GM23248 (cell line): ENCODE measurements at regions not wholly inside any gene's neighbourhood (a gene's known extent, or its start where the extent isn't known, plus 50 kb on each side); places are given as distances from the start of the nearest gene placed in this dataset.

ENCODE experiments used
- DNase-seq: peaks from one replicate; pipeline ENCODE4 v3.0.0-alpha.2; 2015
- H2AFZ ChIP-seq: fragments of 200-600 bp; sonication (generic); 2 replicates; pipeline ENCODE4 v1.6.1; 2016; ENCODE audit warnings: antibody characterized with exemption
- H3F3A ChIP-seq: fragments of 200-600 bp; sonication (generic); 2 replicates; pipeline ENCODE4 v1.6.1; 2016; ENCODE audit warnings: mild to moderate bottlenecking, antibody characterized with exemption, mixed run types; ENCODE audit not compliant: insufficient read depth
- H3K27ac ChIP-seq: fragments of 200-600 bp; sonication (generic); 2 replicates; pipeline ENCODE4 v1.5.1; 2016; ENCODE audit warnings: mild to moderate bottlenecking
- H3K27me3 ChIP-seq: fragments of 200-600 bp; sonication (generic); replicated peaks from 2 replicates; pipeline ENCODE4 v1.6.1; 2016; ENCODE audit warnings: mild to moderate bottlenecking; ENCODE audit not compliant: insufficient read depth
- H3K36me3 ChIP-seq: fragments of 200-600 bp; sonication (generic); 2 replicates; pipeline ENCODE4 v1.6.1; 2016; ENCODE audit warnings: low read depth, mild to moderate bottlenecking
- H3K4me1 ChIP-seq: fragments of 200-600 bp; sonication (generic); 2 replicates; pipeline ENCODE4 v1.6.1; 2016; ENCODE audit warnings: mild to moderate bottlenecking; ENCODE audit not compliant: insufficient read depth
- H3K4me2 ChIP-seq: fragments of 200-600 bp; sonication (generic); one replicate; pipeline ENCODE4 v1.6.1; 2016; ENCODE audit warnings: mild to moderate bottlenecking; ENCODE audit not compliant: unreplicated experiment
- H3K4me3 ChIP-seq: fragments of 200-600 bp; sonication (generic); 2 replicates; pipeline ENCODE4 v1.5.1; 2016; ENCODE audit warnings: mild to moderate bottlenecking
- H3K79me2 ChIP-seq: fragments of 200-600 bp; sonication (generic); 2 replicates; pipeline ENCODE4 v1.6.1; 2016; ENCODE audit warnings: mild to moderate bottlenecking; ENCODE audit not compliant: insufficient read depth
- H3K9ac ChIP-seq: fragments of 200-600 bp; sonication (generic); 2 replicates; pipeline ENCODE4 v1.6.1; 2016; ENCODE audit warnings: mild to moderate bottlenecking
- H3K9me2 ChIP-seq: fragments of 200-600 bp; sonication (generic); 2 replicates; pipeline ENCODE4 v1.6.1; 2016; ENCODE audit warnings: mixed run types, mild to moderate bottlenecking, moderate library complexity; ENCODE audit not compliant: insufficient read depth
- H3K9me3 ChIP-seq: fragments of 200-600 bp; sonication (generic); one replicate; pipeline ENCODE4 v1.6.1; 2017; ENCODE audit warnings: low read depth
- H4K20me1 ChIP-seq: fragments of 200-600 bp; sonication (generic); 2 replicates; pipeline ENCODE4 v1.6.0; 2016; ENCODE audit not compliant: insufficient read depth
- EZH2 ChIP-seq: fragments of 200-600 bp; sonication (generic); IDR thresholded peaks from 2 replicates; pipeline ENCODE4 v1.6.1; 2018; ENCODE audit warnings: antibody characterized with exemption, mild to moderate bottlenecking; ENCODE audit not compliant: insufficient read depth, poor library complexity, severe bottlenecking
- EZH2phosphoT487 ChIP-seq: fragments of 200-600 bp; sonication (generic); IDR thresholded peaks from 2 replicates; pipeline ENCODE4 v1.6.1; 2018; ENCODE audit warnings: antibody characterized with exemption, moderate library complexity, mild to moderate bottlenecking, low read depth; ENCODE audit not compliant: insufficient read depth
- WGBS, 2 experiments: methylation state at CpG; one replicate each; pipeline ENCODE4 v1.1.6; 2015 to 2017; ENCODE audit warnings: low lambda C conversion rate in 2 of 2, low coverage in 1 of 2; ENCODE audit errors: missing lambda C conversion rate in 2 of 2; 5-methylcytosine and 5-hydroxymethylcytosine counted together
- in situ Hi-C: fragments of 300-500 bp; cut with MboI; formaldehyde crosslinking; loops from 2 replicates; pipeline ENCODE4 v1.15.0; 2020

GRCh38 chr10:28201410-28202400 lies 101.2 kb downstream of the MPP7 start:
- no peaks in the 10 kb centered on the region for H3K79me2 ChIP-seq
- H3K27me3 ChIP-seq, result peaks cover 17% of the 10 kb centered on the region
- DNase-seq, result no peak
- H3K4me2 ChIP-seq, result no peak overlapping the region
- no peaks in the 10 kb centered on the region for H3F3A ChIP-seq
- no peaks in the 10 kb centered on the region for H3K9me2 ChIP-seq
- no peak overlapping the region for H2AFZ ChIP-seq
- no peaks in the 10 kb centered on the region for H3K4me1 ChIP-seq
- H3K9me3 ChIP-seq, result no peaks in the 10 kb centered on the region
- H3K36me3 ChIP-seq, result no peaks in the 10 kb centered on the region
- TF ChIP-seq EZH2 (no peak), EZH2phosphoT487 (no peak)
- H4K20me1 ChIP-seq, result no peaks in the 10 kb centered on the region
- no peak overlapping the region for H3K9ac ChIP-seq
- no peak overlapping the region for H3K27ac ChIP-seq
- WGBS, 2 experiments, result 57 to 65% methylated on average over 9 of the region's 9 CpGs
- no peak overlapping the region for H3K4me3 ChIP-seq
- in situ Hi-C loops, result no loop called here

- Histone ChIP-seq H3K4me3 (no peak overlapping the region), H4K20me1 (no peaks in the 10 kb centered on the region), H2AFZ (no peak overlapping the region), H3K4me2 (no peak overlapping the region), H3K4me1 (no peaks in the 10 kb centered on the region), H3K9me3 (no peaks in the 10 kb centered on the region), H3K27ac (no peak overlapping the region), H3K79me2 (no peaks in the 10 kb centered on the region), H3K9me2 (no peaks in the 10 kb centered on the region), H3K36me3 (no peaks in the 10 kb centered on the region), H3K27me3 (peaks cover 17% of the 10 kb centered on the region), H3F3A (no peaks in the 10 kb centered on the region), H3K9ac (no peak overlapping the region)
- DNase-seq, result peak; percentile 27
- TF ChIP-seq EZH2phosphoT487 (no peak), EZH2 (no peak)
- WGBS, 2 experiments, result 5 to 8% methylated on average over 1 of the region's 1 CpG
- in situ Hi-C loops, result no loop called here
These were observed 102.1 kb downstream of the MPP7 start for GRCh38 chr10:28200775-28201174.

GRCh38 chr10:28199941-28200340 lies 102.9 kb downstream of the MPP7 start:
- Histone ChIP-seq H3K4me3 (no peak overlapping the region), H3K27ac (no peak overlapping the region), H2AFZ (no peak overlapping the region), H3K9ac (no peak overlapping the region), H4K20me1 (no peaks in the 10 kb centered on the region), H3K9me2 (no peaks in the 10 kb centered on the region), H3K4me2 (no peak overlapping the region), H3K36me3 (no peaks in the 10 kb centered on the region), H3K9me3 (no peaks in the 10 kb centered on the region), H3K27me3 (peaks cover 17% of the 10 kb centered on the region), H3K4me1 (no peaks in the 10 kb centered on the region), H3F3A (no peaks in the 10 kb centered on the region), H3K79me2 (no peaks in the 10 kb centered on the region)
- DNase-seq, result no peak
- in situ Hi-C loops, result no loop called here
- WGBS, 2 experiments, result 69 to 72% methylated on average over 7 of the region's 7 CpGs
- TF ChIP-seq EZH2phosphoT487 (no peak), EZH2 (no peak)

GRCh38 chr10:28190196-28190595 lies 112.7 kb downstream of the MPP7 start:
- no peak overlapping the region for H3K4me2 ChIP-seq
- H4K20me1 ChIP-seq, result no peaks in the 10 kb centered on the region
- in situ Hi-C loops, result no loop called here
- 62 to 64% methylated on average over 3 of the region's 3 CpGs for WGBS, 2 experiments
- no peaks in the 10 kb centered on the region for H3K9me3 ChIP-seq
- no peaks in the 10 kb centered on the region for H3K9me2 ChIP-seq
- H3K4me3 ChIP-seq, result no peak overlapping the region
- DNase-seq, result no peak
- TF ChIP-seq EZH2, result no peak
- no peak for TF ChIP-seq EZH2phosphoT487
- no peak overlapping the region for H3K27ac ChIP-seq
- H3K9ac ChIP-seq, result no peak overlapping the region
- peaks cover 16% of the 10 kb centered on the region for H3K27me3 ChIP-seq
- no peaks in the 10 kb centered on the region for H3K79me2 ChIP-seq
- H2AFZ ChIP-seq, result no peak overlapping the region
- H3F3A ChIP-seq, result no peaks in the 10 kb centered on the region
- H3K4me1 ChIP-seq, result no peaks in the 10 kb centered on the region
- H3K36me3 ChIP-seq, result no peaks in the 10 kb centered on the region
